ENCODE measurements at regions not wholly inside any gene's neighbourhood (a gene's known extent, or its start where the extent isn't known, plus 50 kb on each side); places are given as distances from the start of the nearest gene placed in this dataset.

DNA sequence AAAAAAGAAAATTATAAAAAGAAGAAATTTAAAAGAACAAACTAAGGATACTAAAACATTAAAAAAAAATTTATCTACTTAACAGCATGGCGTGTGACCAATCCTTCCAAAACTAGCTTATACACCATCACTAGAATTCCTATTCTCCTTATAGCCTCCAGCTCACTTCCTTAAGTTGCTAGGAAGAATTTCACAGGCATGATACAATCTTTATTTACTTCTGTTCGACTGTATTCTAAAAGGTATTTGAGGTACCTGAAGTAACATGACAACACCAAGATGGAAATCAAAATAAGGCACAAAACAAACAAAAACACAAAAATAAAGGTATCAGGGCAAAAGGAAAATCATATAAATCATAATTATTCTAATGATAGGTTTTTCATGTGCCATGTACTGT lies 360.7 kb downstream of the FIGN start:
- ATAC-seq (no peak), DNase-seq (no peak)
- TF ChIP-seq CTCF (IDR thresholded peaks at IDR 0.05), result no peak
- Histone ChIP-seq H3K27me3 (no peaks in the 10 kb centered on the region), H3K4me1 (no peaks in the 10 kb centered on the region), H3K36me3 (no peaks in the 10 kb centered on the region), H3K4me3 (no peak overlapping the region), H3K9me3 (no peaks in the 10 kb centered on the region), H3K27ac (no peak overlapping the region)
- intact Hi-C loops (cut with DNase I), result no loop called here

DNA sequence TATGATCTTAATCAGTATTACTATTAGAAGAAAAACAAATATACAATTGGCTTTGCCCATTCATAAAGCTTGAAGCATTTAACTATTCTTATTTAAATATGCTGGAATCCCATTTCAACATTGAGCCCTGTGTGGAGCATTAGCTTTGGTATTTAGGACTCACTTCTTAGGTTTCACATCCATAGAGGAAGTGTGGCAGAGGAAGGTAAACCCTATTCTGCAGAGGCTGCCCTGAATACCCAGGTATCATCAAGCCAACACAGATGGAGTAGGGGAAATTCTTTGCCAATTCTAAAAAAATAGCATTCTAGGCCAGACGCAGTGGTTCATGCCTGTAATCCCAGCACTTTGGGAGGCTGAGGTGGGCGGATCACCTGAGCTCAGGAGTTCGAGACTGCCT lies 361.5 kb downstream of the FIGN start:
- TF ChIP-seq CTCF (IDR thresholded peaks at IDR 0.05), result no peak
- H3K27me3 ChIP-seq, result no peaks in the 10 kb centered on the region
- ATAC-seq (no peak), DNase-seq (no peak)
- intact Hi-C loops (cut with DNase I), result no loop called here
- no peaks in the 10 kb centered on the region for H3K9me3 ChIP-seq
- no peaks in the 10 kb centered on the region for H3K36me3 ChIP-seq
- H3K4me3 ChIP-seq, result no peak overlapping the region
- no peak overlapping the region for H3K27ac ChIP-seq
- H3K4me1 ChIP-seq, result no peaks in the 10 kb centered on the region

DNA sequence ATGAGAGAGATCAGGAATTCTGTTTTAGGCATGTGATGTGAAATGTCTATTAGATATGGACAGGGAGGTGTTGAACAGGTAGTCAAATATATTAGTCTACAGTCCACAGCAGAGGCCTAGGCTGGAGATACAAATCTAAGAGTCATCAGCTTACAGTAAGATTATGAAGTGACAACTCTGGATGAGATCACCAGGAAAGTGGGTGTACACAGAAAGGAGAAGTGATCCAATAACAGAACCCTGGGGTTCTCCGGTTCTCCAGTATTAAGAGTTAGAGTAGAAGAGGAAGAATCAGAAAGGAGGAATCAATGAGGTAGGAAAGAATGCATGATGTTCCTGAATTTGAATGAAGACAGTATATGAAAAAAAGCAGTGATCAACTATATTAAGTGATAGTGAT lies 362.3 kb downstream of the FIGN start:
- TF ChIP-seq CTCF (IDR thresholded peaks at IDR 0.05), result no peak
- Histone ChIP-seq H3K27me3 (no peaks in the 10 kb centered on the region), H3K36me3 (no peaks in the 10 kb centered on the region), H3K27ac (no peak overlapping the region), H3K4me1 (no peaks in the 10 kb centered on the region), H3K4me3 (no peak overlapping the region), H3K9me3 (no peaks in the 10 kb centered on the region)
- intact Hi-C loops (cut with DNase I), result no loop called here
- ATAC-seq, result no peak
- DNase-seq, result no peak

DNA sequence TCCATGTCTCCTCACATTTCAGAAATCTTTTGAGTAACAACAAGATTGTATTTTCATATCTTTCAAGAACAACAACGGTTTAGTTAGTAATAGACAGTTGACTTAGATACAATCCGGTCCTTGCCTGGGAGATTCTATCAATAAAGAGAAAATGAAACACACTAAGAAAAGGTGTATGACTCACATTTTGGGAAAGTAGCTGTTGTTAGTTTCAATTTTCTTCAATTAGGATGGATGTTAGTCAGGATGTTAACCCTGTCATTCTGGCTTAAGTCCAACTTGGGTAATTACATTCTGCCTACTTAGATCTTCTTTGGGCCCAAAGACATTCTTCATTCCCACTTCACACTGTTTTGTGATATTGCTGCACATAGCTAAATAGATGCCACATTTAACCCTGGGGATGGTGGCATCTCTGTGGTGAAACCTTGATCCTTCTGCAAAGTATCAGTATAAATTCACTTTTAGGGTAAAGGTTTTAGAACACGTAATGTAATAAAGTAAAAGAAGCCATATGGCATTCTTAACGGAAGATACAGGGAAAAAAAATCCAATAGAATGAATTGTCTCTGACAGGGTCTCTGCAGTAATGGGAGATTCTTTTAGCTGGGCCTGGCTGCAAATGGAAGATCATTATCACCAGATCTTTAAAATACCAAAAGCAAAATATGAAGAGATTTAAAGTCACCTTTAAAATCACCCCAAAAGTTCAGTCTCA lies 365.5 kb downstream of the FIGN start:
- H3K4me3 ChIP-seq, result no peak overlapping the region
- ATAC-seq, result no peak
- no peak overlapping the region for H3K27ac ChIP-seq
- H3K36me3 ChIP-seq, result no peaks in the 10 kb centered on the region
- H3K27me3 ChIP-seq, result no peaks in the 10 kb centered on the region
- DNase-seq, result no peak
- H3K4me1 ChIP-seq, result no peaks in the 10 kb centered on the region
- TF ChIP-seq CTCF (IDR thresholded peaks at IDR 0.05), result no peak
- intact Hi-C loops (cut with DNase I), result no loop called here
- H3K9me3 ChIP-seq, result no peaks in the 10 kb centered on the region

- no peaks in the 10 kb centered on the region for H3K9me3 ChIP-seq
- no peak for DNase-seq
- no peaks in the 10 kb centered on the region for H3K27me3 ChIP-seq
- intact Hi-C loops (cut with DNase I), result no loop called here
- no peak for TF ChIP-seq CTCF (IDR thresholded peaks at IDR 0.05)
- no peaks in the 10 kb centered on the region for H3K36me3 ChIP-seq
- no peak overlapping the region for H3K4me3 ChIP-seq
- H3K27ac ChIP-seq, result no peak overlapping the region
- ATAC-seq, result no peak
- H3K4me1 ChIP-seq, result no peaks in the 10 kb centered on the region
Measured at GRCh38 chr2:163369111-163369510, 366.7 kb downstream of the FIGN start.
